ENCODE measurements at regions not wholly inside any gene's neighbourhood (a gene's known extent, or its start where the extent isn't known, plus 50 kb on each side); places are given as distances from the start of the nearest gene placed in this dataset.

DNA sequence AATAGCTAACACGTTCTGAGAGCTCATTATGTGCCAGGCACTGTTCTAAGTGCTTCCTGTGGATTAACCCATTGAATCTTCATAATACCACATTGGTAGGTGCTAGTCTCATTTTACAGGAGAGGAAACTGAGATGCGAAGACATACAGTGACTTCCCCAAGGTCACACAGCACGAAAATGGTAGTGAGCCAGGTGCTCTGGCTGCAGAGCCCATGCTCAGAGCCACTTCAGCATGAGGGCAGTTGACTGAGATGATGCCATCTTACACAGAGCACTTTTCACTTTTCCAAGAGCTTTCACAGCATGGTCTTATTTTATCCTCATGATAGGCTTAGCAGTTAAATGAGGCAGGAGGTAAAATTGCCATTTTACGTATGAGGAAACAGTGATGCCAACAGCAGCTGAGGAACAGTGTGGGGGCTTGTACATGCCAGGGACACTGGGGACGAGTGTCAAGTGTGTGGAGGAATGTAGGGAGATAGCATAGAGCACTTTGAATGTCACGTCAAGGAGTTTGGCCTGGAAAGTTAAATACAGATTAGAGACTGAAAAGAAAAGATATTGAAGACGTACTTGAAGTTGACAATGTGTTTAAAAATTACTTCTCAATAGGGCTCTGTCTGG is 180.0 kb downstream of the KIF4B start:
- Histone ChIP-seq H3K79me1 (ENCODE audit: low read depth, low read length) (no peaks in the 10 kb centered on the region), H2BK5ac (ENCODE audit: low read depth, low read length) (peak overlapping the region; percentile 46; the same call in 1 of the 2 replicates), H3K4me1 (replicated peaks in 1 of 4; ENCODE audit: control insufficient read depth in 3 of 4, insufficient read depth in 4 of 4, low read length in 3 of 4) (peaks cover 0 to 11% (median 2%) of the 10 kb centered on the region in 4 experiments; a peak in 5 of 7 replicates), H2BK20ac (ENCODE audit: low read length) (no peak overlapping the region; the same call in 1 of the 2 replicates), H2AFZ (ENCODE audit: low read length) (no peak overlapping the region), H2AK5ac (ENCODE audit: low read depth, low read length) (no peak overlapping the region), H4K5ac (ENCODE audit: insufficient read length, low read depth, low read length) (no peak overlapping the region), H3K18ac (ENCODE audit: extremely low read depth, low read length) (no peak overlapping the region; the same call in 1 of the 2 replicates), H2BK12ac (ENCODE audit: low read depth, low read length) (no peak overlapping the region), H4K20me1 (replicated peaks in 1 of 2; ENCODE audit: control insufficient read depth in 1 of 2, insufficient read depth in 2 of 2, low read length in 2 of 2) (no peaks in the 10 kb centered on the region), H3K23me2 (ENCODE audit: low read depth, low read length) (no peaks in the 10 kb centered on the region), H3K14ac (ENCODE audit: insufficient read length) (no peak overlapping the region), H2BK120ac (replicated peaks; ENCODE audit: low read depth, low read length) (peak overlapping the region; percentile 84), H3K4me2 (ENCODE audit: insufficient read depth in 1 of 2, low read depth in 2 of 2, low read length in 2 of 2) (no peak overlapping the region), H3K27ac (ENCODE audit: low read depth, low read length) (no peak overlapping the region), H3K23ac (ENCODE audit: insufficient read length) (no peak overlapping the region), H3K9ac (replicated peaks in 1 of 4; ENCODE audit: extremely low read depth in 1 of 4, low read depth in 3 of 4, low read length in 3 of 4) (no peak overlapping the region), H3K36me3 (ENCODE audit: control insufficient read depth in 2 of 4, insufficient read depth in 4 of 4, low read length in 3 of 4) (no peaks in the 10 kb centered on the region), H4K91ac (replicated peaks; ENCODE audit: insufficient read length, low read length) (peak overlapping the region; percentile 81), H3K79me2 (ENCODE audit: control insufficient read depth in 1 of 2, insufficient read depth in 2 of 2, low read length in 2 of 2) (no peaks in the 10 kb centered on the region), H3K4ac (replicated peaks; ENCODE audit: insufficient read length, low read depth, low read length) (peak overlapping the region; percentile 83), H4K8ac (ENCODE audit: extremely low read depth, insufficient read depth, low read length) (no peak overlapping the region), H2BK15ac (ENCODE audit: low read length) (no peak overlapping the region), H3K4me3 (ENCODE audit: extremely low read depth in 1 of 4, insufficient read depth in 2 of 4, low read depth in 3 of 4, low read length in 4 of 4) (no peak overlapping the region), H3K9me3 (ENCODE audit: insufficient read depth in 2 of 2, low read depth in 1 of 2, low read length in 1 of 2) (peaks cover 0 to 4% of the 10 kb centered on the region in 2 experiments; a peak in 2 of 4 replicates), H3K56ac (replicated peaks; ENCODE audit: insufficient read length, low read depth, low read length) (no peak overlapping the region), H3K27me3 (replicated peaks in 1 of 4; ENCODE audit: control insufficient read depth in 3 of 4, extremely low read depth in 1 of 4, insufficient read depth in 3 of 4, low read length in 3 of 4) (no peaks in the 10 kb centered on the region)
- ChIA-PET POLR2A (ENCODE audit: partially characterized antibody) (no interaction called here), CTCF (ENCODE audit: partially characterized antibody) (interaction anchor here (1.7 kb wide), 1 partner anchor 54 kb away, joined by 6 read pairs; no protein-coding TSS in a partner anchor)
- 79% methylated on average over 7 of the region's 7 CpGs; no CpG with 5 or more reads in 1 of the 2 experiments for WGBS, 2 experiments (ENCODE audit: extremely low coverage in 1 of 2, insufficient coverage in 1 of 2, insufficient read length in 1 of 2, insufficient replicate concordance in 2 of 2, low coverage in 1 of 2, low lambda C conversion rate in 2 of 2, missing lambda C conversion rate in 1 of 2)
- DNase-seq (ENCODE audit: low read depth in 1 of 2, low spot score in 2 of 2) (no peak), FAIRE-seq (no peak)
- TF ChIP-seq POLR2AphosphoS5 (IDR thresholded peaks at IDR 0.05; ENCODE audit: low read depth, low read length): no peak
- TF ChIP-seq TBP (IDR thresholded peaks at IDR 0.05; ENCODE audit: low read depth, low read length): no peak
- no peak for TF ChIP-seq BCL11A (IDR thresholded peaks at IDR 0.05; ENCODE audit: low read depth in 2 of 2, low read length in 2 of 2)
- TF ChIP-seq KDM1A (IDR thresholded peaks at IDR 0.05; ENCODE audit: borderline replicate concordance, low read length): peak; percentile 60; the same call in 1 of the 2 replicates
- TF ChIP-seq SUZ12 (IDR thresholded peaks at IDR 0.05; ENCODE audit: low read length): no peak
- no peak for TF ChIP-seq POU5F1 (IDR thresholded peaks at IDR 0.05; ENCODE audit: low read depth, low read length)

All from H1 (cell line).